GM23338 (cell line): ENCODE measurements at regions not wholly inside any gene's neighbourhood (a gene's known extent, or its start where the extent isn't known, plus 50 kb on each side); places are given as distances from the start of the nearest gene placed in this dataset.

Source experiments
- ATAC-seq: fragments of 200-7000 bp; cut with Tn5 transposase; 3 replicates; pipeline ENCODE4 v1.9.1; 2020
- DNase-seq: peaks from one replicate; pipeline ENCODE4 v3.0.0-alpha.2; 2015; ENCODE audit warnings: low spot score
- H2AFZ ChIP-seq: fragments of 200-600 bp; sonication (generic); 2 replicates; pipeline ENCODE4 v1.8.0; 2016; ENCODE audit warnings: antibody characterized with exemption, mild to moderate bottlenecking, moderate library complexity
- H3F3A ChIP-seq: fragments of 200-600 bp; sonication (generic); replicated peaks from 2 replicates; pipeline ENCODE4 v1.8.0; 2017; ENCODE audit warnings: antibody characterized with exemption, mixed run types, low read depth
- H3K27ac ChIP-seq: fragments of 200-600 bp; sonication (generic); 2 replicates; pipeline ENCODE4 v1.6.1; 2016; ENCODE audit warnings: low read depth
- H3K27me3 ChIP-seq: fragments of 200-600 bp; sonication (generic); 2 replicates; pipeline ENCODE4 v1.8.0; 2016; ENCODE audit warnings: mild to moderate bottlenecking, mixed run types, moderate library complexity; ENCODE audit not compliant: insufficient read depth
- H3K36me3 ChIP-seq: fragments of 200-600 bp; sonication (generic); 2 replicates; pipeline ENCODE4 v1.8.0; 2016; ENCODE audit warnings: mild to moderate bottlenecking; ENCODE audit not compliant: insufficient read depth
- H3K4me1 ChIP-seq: fragments of 200-600 bp; sonication (generic); 2 replicates; pipeline ENCODE4 v1.8.0; 2016; ENCODE audit warnings: mild to moderate bottlenecking, moderate library complexity; ENCODE audit not compliant: insufficient read depth
- H3K4me2 ChIP-seq: fragments of 200-600 bp; sonication (generic); 2 replicates; pipeline ENCODE4 v1.7.1; 2017; ENCODE audit warnings: mixed run types
- H3K4me3 ChIP-seq: fragments of 200-600 bp; sonication (generic); 2 replicates; pipeline ENCODE4 v1.6.1; 2016; ENCODE audit warnings: mixed run types
- H3K79me2 ChIP-seq: fragments of 200-600 bp; sonication (generic); replicated peaks from 2 replicates; pipeline ENCODE4 v1.8.0; 2017; ENCODE audit warnings: mild to moderate bottlenecking; ENCODE audit not compliant: insufficient read depth
- H3K9me2 ChIP-seq: fragments of 200-600 bp; sonication (generic); 2 replicates; pipeline ENCODE4 v1.8.0; 2017; ENCODE audit not compliant: insufficient read depth
- H4K20me1 ChIP-seq: fragments of 200-600 bp; sonication (generic); replicated peaks from 2 replicates; pipeline ENCODE4 v1.8.0; 2017; ENCODE audit warnings: mild to moderate bottlenecking; ENCODE audit not compliant: insufficient read depth
- H3K27ac Mint-ChIP-seq: 2 replicates; pipeline ENCODE4 v1.8.0; 2020; ENCODE audit warnings: inconsistent platforms, mild to moderate bottlenecking, moderate library complexity, mixed read lengths
- H3K27me3 Mint-ChIP-seq: 3 replicates; pipeline ENCODE4 v1.8.0; 2022; ENCODE audit warnings: low read depth, mild to moderate bottlenecking, moderate library complexity, mixed read lengths, inconsistent platforms; ENCODE audit not compliant: insufficient read depth, poor library complexity
- H3K36me3 Mint-ChIP-seq: 3 replicates; pipeline ENCODE4 v1.8.0; 2021; ENCODE audit warnings: low read depth, mild to moderate bottlenecking, inconsistent platforms, moderate library complexity, mixed read lengths
- H3K4me1 Mint-ChIP-seq: 3 replicates; pipeline ENCODE4 v1.8.0; 2020; ENCODE audit warnings: mild to moderate bottlenecking, inconsistent platforms, mixed read lengths
- H3K4me3 Mint-ChIP-seq: 3 replicates; pipeline ENCODE4 v1.8.0; 2021; ENCODE audit warnings: moderate library complexity, mild to moderate bottlenecking, inconsistent platforms, mixed read lengths
- H3K9me3 Mint-ChIP-seq: 3 replicates; pipeline ENCODE4 v1.8.0; 2020; ENCODE audit warnings: moderate library complexity, mild to moderate bottlenecking, inconsistent platforms, mixed read lengths
- CREB1 ChIP-seq: fragments of 250-450 bp; sonication (Bioruptor Pico); IDR thresholded peaks from 2 replicates; pipeline ENCODE4 v1.5.0; 2020; ENCODE audit warnings: low read depth, mild to moderate bottlenecking, moderate library complexity
- CTCF ChIP-seq, 2 experiments: fragments of 200-600 bp in 1 of 2; sonication (generic) in 1 of 2; conservative IDR thresholded peaks; 2 replicates each; pipeline versions ENCODE4 v1.5.1 to v1.6.1; 2016 to 2017; ENCODE audit warnings: antibody characterized with exemption in 2 of 2, low read depth in 2 of 2, mild to moderate bottlenecking in 2 of 2, moderate library complexity in 1 of 2
- EZH2 ChIP-seq: fragments of 200-600 bp; sonication (generic); IDR thresholded peaks from one replicate; pipeline ENCODE4 v1.8.0; 2017; ENCODE audit warnings: antibody characterized with exemption, mild to moderate bottlenecking, low read depth; ENCODE audit not compliant: unreplicated experiment
- EZH2phosphoT487 ChIP-seq: fragments of 200-600 bp; sonication (generic); IDR thresholded peaks from one replicate; pipeline ENCODE4 v1.8.1; 2018; ENCODE audit warnings: antibody characterized with exemption; ENCODE audit not compliant: unreplicated experiment
- JUNB ChIP-seq: IDR thresholded peaks from one replicate; pipeline ENCODE4 v1.6.1; 2016; ENCODE audit warnings: antibody characterized with exemption; ENCODE audit not compliant: unreplicated experiment
- NANOG ChIP-seq: IDR thresholded peaks from 2 replicates; pipeline ENCODE4 v1.6.1; 2016; ENCODE audit warnings: antibody characterized with exemption, borderline replicate concordance
- POLR2AphosphoS5 ChIP-seq: IDR thresholded peaks from 2 replicates; pipeline ENCODE4 v1.6.1; 2016; ENCODE audit warnings: antibody characterized with exemption, low read depth
- ZNF114 ChIP-seq: fragments of 250-450 bp; sonication (Bioruptor Pico); IDR thresholded peaks from 2 replicates; pipeline ENCODE4 v1.5.0; 2020; ENCODE audit warnings: mild to moderate bottlenecking, moderate library complexity
- ZNF331 ChIP-seq: fragments of 250-450 bp; sonication (Bioruptor Pico); IDR thresholded peaks from 2 replicates; pipeline ENCODE4 v1.5.0; 2020; ENCODE audit warnings: low read depth, mild to moderate bottlenecking, moderate library complexity
- ZNF462 ChIP-seq: fragments of 250-450 bp; sonication (Bioruptor Pico); IDR thresholded peaks from 2 replicates; pipeline ENCODE4 v1.5.0; 2020; ENCODE audit warnings: mild to moderate bottlenecking, moderate library complexity
- TF ChIP-seq, protein P1 (sequence below): IDR thresholded peaks from 2 replicates; pipeline ENCODE4 v1.6.1; 2016; ENCODE audit warnings: antibody characterized with exemption

DNA sequence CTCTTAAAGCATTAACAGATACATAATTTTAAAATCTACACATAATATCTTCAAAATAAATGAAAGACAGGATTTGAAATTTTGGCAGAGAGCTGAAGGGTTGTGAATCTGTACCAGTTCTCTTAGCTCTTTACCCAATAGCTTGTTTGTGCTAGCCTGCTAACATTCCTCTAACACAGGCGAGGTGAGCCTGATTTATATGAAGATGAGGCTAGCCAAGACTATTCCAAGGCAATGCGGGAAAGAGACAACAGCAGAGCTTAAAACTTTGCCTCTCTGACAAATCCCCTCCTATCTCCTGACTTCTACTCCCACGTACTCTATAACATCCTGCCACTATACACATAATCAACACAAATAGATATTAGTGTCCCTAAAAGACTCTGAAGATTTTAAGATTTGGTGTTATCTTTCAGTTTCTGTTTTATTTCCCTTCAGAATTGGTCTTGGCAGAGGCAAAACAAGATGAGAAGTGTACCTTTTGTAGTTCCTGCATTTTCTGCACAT is 745.6 kb upstream of the ZNF608 start (continued):
- TF ChIP-seq CTCF (conservative IDR thresholded peaks at IDR 0.05; ENCODE audit: low read depth in 2 of 2) (no peak), JUNB (no peak), ZNF331 (CRISPR knock-in tag) (no peak), EZH2 (no peak), CREB1 (no peak), EZH2phosphoT487 (no peak), NANOG (no peak), ZNF114 (no peak), POLR2AphosphoS5 (no peak)

GRCh38 chr5:125492977-125493376 is 746.5 kb upstream of the ZNF608 start:
- H3K27me3 ChIP-seq, result no peaks in the 10 kb centered on the region
- Mint-ChIP-seq H3K9me3 (peaks cover 11% of the 10 kb centered on the region; the same call in 1 of the 3 replicates), H3K36me3 (peaks cover 12% of the 10 kb centered on the region), H3K4me1 (peaks cover 20% of the 10 kb centered on the region), H3K4me3 (no peak overlapping the region), H3K27ac (no peak overlapping the region), H3K27me3 (no peaks in the 10 kb centered on the region)
- no peaks in the 10 kb centered on the region for H3K79me2 ChIP-seq
- DNase-seq (no peak), ATAC-seq (no peak)
- peaks cover 3% of the 10 kb centered on the region; the same call in 1 of the 2 replicates for H3K9me2 ChIP-seq
- H2AFZ ChIP-seq, result no peak overlapping the region
- H3K4me1 ChIP-seq, result peaks cover 12% of the 10 kb centered on the region; the same call in 1 of the 2 replicates
- no peaks in the 10 kb centered on the region for H3F3A ChIP-seq
- no peak overlapping the region for H3K27ac ChIP-seq
- H4K20me1 ChIP-seq, result no peaks in the 10 kb centered on the region
- no peaks in the 10 kb centered on the region for H3K36me3 ChIP-seq
- H3K4me2 ChIP-seq, result no peak overlapping the region
- H3K4me3 ChIP-seq, result no peak overlapping the region
- TF ChIP-seq, protein P1, sequence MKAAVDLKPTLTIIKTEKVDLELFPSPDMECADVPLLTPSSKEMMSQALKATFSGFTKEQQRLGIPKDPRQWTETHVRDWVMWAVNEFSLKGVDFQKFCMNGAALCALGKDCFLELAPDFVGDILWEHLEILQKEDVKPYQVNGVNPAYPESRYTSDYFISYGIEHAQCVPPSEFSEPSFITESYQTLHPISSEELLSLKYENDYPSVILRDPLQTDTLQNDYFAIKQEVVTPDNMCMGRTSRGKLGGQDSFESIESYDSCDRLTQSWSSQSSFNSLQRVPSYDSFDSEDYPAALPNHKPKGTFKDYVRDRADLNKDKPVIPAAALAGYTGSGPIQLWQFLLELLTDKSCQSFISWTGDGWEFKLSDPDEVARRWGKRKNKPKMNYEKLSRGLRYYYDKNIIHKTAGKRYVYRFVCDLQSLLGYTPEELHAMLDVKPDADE, result no peak
- TF ChIP-seq ZNF114, result no peak
- TF ChIP-seq JUNB, result no peak
- TF ChIP-seq CREB1, result no peak
- no peak for TF ChIP-seq ZNF462 (CRISPR knock-in tag)
- TF ChIP-seq NANOG, result no peak
- no peak for TF ChIP-seq POLR2AphosphoS5
- no peak for TF ChIP-seq CTCF (conservative IDR thresholded peaks at IDR 0.05; ENCODE audit: low read depth in 2 of 2)
- no peak for TF ChIP-seq EZH2
